ENCODE measurements at regions not wholly inside any gene's neighbourhood (a gene's known extent, or its start where the extent isn't known, plus 50 kb on each side); places are given as distances from the start of the nearest gene placed in this dataset.

GRCh38 chrX:127572471-127572870 is 479.7 kb downstream of the ACTRT1 start:
- H3K9me3 ChIP-seq (ENCODE audit: control insufficient read depth, insufficient read depth, low read depth, low read length), result no peaks in the 10 kb centered on the region
- no peak overlapping the region for H3K4me3 ChIP-seq (ENCODE audit: low read depth in 2 of 2, low read length in 2 of 2)
- no peak for TF ChIP-seq POLR2AphosphoS5 (IDR thresholded peaks at IDR 0.05; ENCODE audit: low read depth, low read length)
- no peak for TF ChIP-seq TCF7L2 (IDR thresholded peaks at IDR 0.05; ENCODE audit: low read depth, low read length)
- no peak for TF ChIP-seq REST (IDR thresholded peaks at IDR 0.05; ENCODE audit: insufficient read depth in 1 of 2, low read depth in 2 of 2, low read length in 1 of 2)
- no peak for TF ChIP-seq SIN3A (IDR thresholded peaks at IDR 0.05; ENCODE audit: borderline replicate concordance, insufficient read depth, low read depth, low read length)
- TF ChIP-seq CTCF (IDR thresholded peaks at IDR 0.05), result no peak
- ChIA-PET POLR2A (no interaction called here), CTCF (no interaction called here)
- no peak overlapping the region for H3K27ac ChIP-seq (ENCODE audit: low read length)
- no peaks in the 10 kb centered on the region for H3K4me1 ChIP-seq (ENCODE audit: control insufficient read depth, insufficient read depth, low read length)
- in situ Hi-C loops (cut with HindIII; ENCODE audit: low pct_unique_long_range_greater_than_20kb, low sequenced_read_pairs) (no loop called here), intact Hi-C loops (cut with micrococcal nuclease; ENCODE audit: unreplicated experiment) (no loop called here)
- no peaks in the 10 kb centered on the region for H3K36me3 ChIP-seq (ENCODE audit: control insufficient read depth, insufficient read depth, low read length)
- no peaks in the 10 kb centered on the region for H3K27me3 ChIP-seq (ENCODE audit: control insufficient read depth, insufficient read depth, low read length)
- no peak for ATAC-seq
- BruUV-seq (replicated peaks), result no TSS peak
- no peak for DNase-seq (ENCODE audit: low read depth, low spot score)

GRCh38 chrX:127571834-127572233 is 480.4 kb downstream of the ACTRT1 start:
- H3K36me3 ChIP-seq (ENCODE audit: control insufficient read depth, insufficient read depth, low read length), result no peaks in the 10 kb centered on the region
- no peak overlapping the region for H3K27ac ChIP-seq (ENCODE audit: low read length)
- H3K9me3 ChIP-seq (ENCODE audit: control insufficient read depth, insufficient read depth, low read depth, low read length), result no peaks in the 10 kb centered on the region
- CTCF ChIA-PET, result no interaction called here
- TF ChIP-seq CTCF (IDR thresholded peaks at IDR 0.05) (no peak), REST (IDR thresholded peaks at IDR 0.05; ENCODE audit: insufficient read depth in 1 of 2, low read depth in 2 of 2, low read length in 1 of 2) (no peak), SIN3A (IDR thresholded peaks at IDR 0.05; ENCODE audit: borderline replicate concordance, insufficient read depth, low read depth, low read length) (no peak), TCF7L2 (IDR thresholded peaks at IDR 0.05; ENCODE audit: low read depth, low read length) (no peak), POLR2AphosphoS5 (IDR thresholded peaks at IDR 0.05; ENCODE audit: low read depth, low read length) (no peak)
- H3K4me1 ChIP-seq (ENCODE audit: control insufficient read depth, insufficient read depth, low read length), result no peaks in the 10 kb centered on the region
- H3K4me3 ChIP-seq (ENCODE audit: low read depth in 2 of 2, low read length in 2 of 2), result no peak overlapping the region
- POLR2A ChIA-PET, result no interaction called here
- H3K27me3 ChIP-seq (ENCODE audit: control insufficient read depth, insufficient read depth, low read length), result no peaks in the 10 kb centered on the region
- intact Hi-C loops (cut with micrococcal nuclease; ENCODE audit: unreplicated experiment), result no loop called here
- in situ Hi-C loops (cut with HindIII; ENCODE audit: low pct_unique_long_range_greater_than_20kb, low sequenced_read_pairs), result no loop called here
- no peak for DNase-seq (ENCODE audit: low read depth, low spot score)
- BruUV-seq (replicated peaks), result no TSS peak
- ATAC-seq, result no peak
